Brain microvascular endothelial cell (primary cell): ENCODE measurements at regions not wholly inside any gene's neighbourhood (a gene's known extent, or its start where the extent isn't known, plus 50 kb on each side); places are given as distances from the start of the nearest gene placed in this dataset.

Experiments
- DNase-seq: peaks from one replicate; pipeline ENCODE4 v3.0.0-alpha.2; 2020
- H3K27ac ChIP-seq: fragments of 250-450 bp; sonication (Bioruptor Pico); 2 replicates; pipeline ENCODE4 v1.5.1; 2020; ENCODE audit warnings: mild to moderate bottlenecking, moderate library complexity
- H3K27me3 ChIP-seq: fragments of 250-450 bp; sonication (Bioruptor Pico); replicated peaks from 2 replicates; pipeline ENCODE4 v1.5.1; 2020; ENCODE audit warnings: mild to moderate bottlenecking
- H3K36me3 ChIP-seq: fragments of 250-450 bp; sonication (Bioruptor Pico); replicated peaks from 2 replicates; pipeline ENCODE4 v1.5.1; 2020; ENCODE audit warnings: mild to moderate bottlenecking
- H3K4me3 ChIP-seq: 2 replicates; pipeline ENCODE4 v1.5.1; 2011; ENCODE audit warnings: low read depth, mild to moderate bottlenecking, control low read depth, low read length, moderate library complexity
- in situ Hi-C: cut with HindIII; loops from 2 replicates; pipeline ENCODE4 v1.10.0; 2017; ENCODE audit warnings: low sequenced_read_pairs, low pct_ligation_motif_present
- TF ChIP-seq, protein P1 (sequence below): IDR thresholded peaks from 2 replicates; pipeline ENCODE4 v1.5.1; 2011; ENCODE audit warnings: low read depth, mild to moderate bottlenecking, moderate library complexity, low read length, control low read depth, inconsistent platforms; ENCODE audit errors: missing control alignments

DNA sequence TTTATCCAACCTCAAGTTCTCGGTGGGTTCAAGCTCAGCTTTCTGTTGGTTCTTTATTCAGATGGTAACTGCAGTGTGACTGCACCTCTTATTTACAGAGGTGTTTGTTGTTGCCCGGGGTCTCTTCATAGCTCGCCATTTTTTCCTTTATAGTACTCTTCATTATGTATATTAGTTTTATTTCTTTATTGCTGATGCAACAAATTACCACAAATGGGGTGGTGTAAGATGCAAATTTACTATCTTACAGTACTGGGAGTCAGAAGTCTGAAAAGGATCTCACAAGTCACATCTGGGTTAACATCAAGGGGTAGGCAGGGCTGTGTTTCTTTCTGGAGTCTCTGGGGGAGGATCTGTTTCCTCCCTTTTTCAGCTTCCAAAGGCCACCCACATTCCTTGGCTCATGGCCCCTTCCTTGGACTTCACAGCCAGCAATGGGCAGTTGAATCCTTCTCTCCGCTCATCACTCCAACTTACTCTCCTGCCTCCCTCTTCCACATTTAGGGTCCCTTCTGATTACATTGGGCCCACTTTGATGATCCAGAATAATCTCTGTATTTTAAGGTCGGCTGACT, 241.2 kb downstream of the HAPSTR1 start:
- TF ChIP-seq, protein P1, sequence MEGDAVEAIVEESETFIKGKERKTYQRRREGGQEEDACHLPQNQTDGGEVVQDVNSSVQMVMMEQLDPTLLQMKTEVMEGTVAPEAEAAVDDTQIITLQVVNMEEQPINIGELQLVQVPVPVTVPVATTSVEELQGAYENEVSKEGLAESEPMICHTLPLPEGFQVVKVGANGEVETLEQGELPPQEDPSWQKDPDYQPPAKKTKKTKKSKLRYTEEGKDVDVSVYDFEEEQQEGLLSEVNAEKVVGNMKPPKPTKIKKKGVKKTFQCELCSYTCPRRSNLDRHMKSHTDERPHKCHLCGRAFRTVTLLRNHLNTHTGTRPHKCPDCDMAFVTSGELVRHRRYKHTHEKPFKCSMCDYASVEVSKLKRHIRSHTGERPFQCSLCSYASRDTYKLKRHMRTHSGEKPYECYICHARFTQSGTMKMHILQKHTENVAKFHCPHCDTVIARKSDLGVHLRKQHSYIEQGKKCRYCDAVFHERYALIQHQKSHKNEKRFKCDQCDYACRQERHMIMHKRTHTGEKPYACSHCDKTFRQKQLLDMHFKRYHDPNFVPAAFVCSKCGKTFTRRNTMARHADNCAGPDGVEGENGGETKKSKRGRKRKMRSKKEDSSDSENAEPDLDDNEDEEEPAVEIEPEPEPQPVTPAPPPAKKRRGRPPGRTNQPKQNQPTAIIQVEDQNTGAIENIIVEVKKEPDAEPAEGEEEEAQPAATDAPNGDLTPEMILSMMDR = no peak
- in situ Hi-C loops = no loop called here
- no peak overlapping the region for H3K4me3 ChIP-seq
- no peaks in the 10 kb centered on the region for H3K36me3 ChIP-seq
- H3K27me3 ChIP-seq = no peaks in the 10 kb centered on the region
- DNase-seq = no peak
- no peak overlapping the region for H3K27ac ChIP-seq

- no peak overlapping the region for H3K27ac ChIP-seq
- no peak overlapping the region for H3K4me3 ChIP-seq
- no peaks in the 10 kb centered on the region for H3K36me3 ChIP-seq
- no peaks in the 10 kb centered on the region for H3K27me3 ChIP-seq
- DNase-seq = no peak
- TF ChIP-seq, protein P1 = no peak
- in situ Hi-C loops = no loop called here
Measured at GRCh38 chr16:9333469-9333868, 242.0 kb downstream of the HAPSTR1 start.

DNA sequence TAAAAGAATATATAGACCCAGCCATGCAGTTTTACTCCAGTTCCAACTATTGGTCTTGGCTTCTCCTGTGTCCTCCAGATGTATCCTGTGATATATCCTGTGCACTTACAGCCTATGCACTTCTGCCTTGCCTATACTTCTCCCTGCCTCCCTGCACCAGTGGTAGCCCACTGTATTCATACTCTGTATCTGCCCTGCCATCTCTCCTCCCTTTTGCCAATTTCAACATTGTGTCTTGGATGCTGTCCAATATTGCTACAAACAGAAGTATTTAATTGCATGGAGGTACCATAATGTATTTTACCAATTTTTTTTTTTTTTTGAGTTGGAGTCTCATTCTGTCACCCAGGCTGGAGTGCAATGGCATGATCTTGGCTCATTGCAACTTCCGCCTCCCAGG, 242.7 kb downstream of the HAPSTR1 start:
- H3K4me3 ChIP-seq = no peak overlapping the region
- no peaks in the 10 kb centered on the region for H3K36me3 ChIP-seq
- in situ Hi-C loops = no loop called here
- no peak for DNase-seq
- TF ChIP-seq, protein P1 = no peak
- no peaks in the 10 kb centered on the region for H3K27me3 ChIP-seq
- no peak overlapping the region for H3K27ac ChIP-seq

DNA sequence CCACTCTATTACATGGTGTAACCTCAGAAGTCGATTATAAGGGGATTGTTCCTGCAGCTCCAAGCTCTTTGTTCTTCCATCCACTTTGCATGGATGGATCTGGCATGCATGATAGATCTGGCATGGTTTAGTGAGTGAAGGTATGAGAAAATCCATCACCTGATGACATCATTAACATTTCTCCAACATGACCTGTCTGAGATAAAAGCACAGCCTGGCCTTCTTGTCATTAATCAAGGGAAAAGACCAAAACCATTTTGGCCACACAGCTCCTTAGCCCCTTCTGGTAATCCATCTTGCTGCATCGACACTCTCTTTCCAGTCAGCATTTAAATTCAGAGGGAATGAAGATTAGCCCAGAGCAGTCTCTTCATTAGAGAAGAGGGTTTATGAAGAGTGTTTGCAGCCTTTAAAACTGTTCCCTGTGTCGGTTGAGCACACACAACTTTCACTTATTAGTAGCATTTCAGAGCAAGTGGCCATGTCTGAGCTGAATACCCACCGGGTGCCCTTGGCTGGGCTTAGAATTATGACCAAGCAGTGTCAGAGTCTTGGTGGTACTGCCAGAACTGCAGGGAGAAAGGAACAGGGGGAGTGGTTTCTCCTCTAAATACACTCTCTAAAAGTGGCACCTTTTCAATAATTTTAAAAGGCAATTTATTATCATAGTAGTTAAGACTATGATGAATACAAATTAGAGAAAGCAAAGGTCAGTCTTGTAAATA, 246.0 kb downstream of the HAPSTR1 start:
- in situ Hi-C loops = no loop called here
- no peak overlapping the region for H3K27ac ChIP-seq
- H3K4me3 ChIP-seq = no peak overlapping the region
- TF ChIP-seq, protein P1 = no peak
- no peaks in the 10 kb centered on the region for H3K36me3 ChIP-seq
- DNase-seq = no peak
- H3K27me3 ChIP-seq = no peaks in the 10 kb centered on the region

GRCh38 chr16:9338068-9338467, 246.6 kb downstream of the HAPSTR1 start:
- in situ Hi-C loops = no loop called here
- H3K27me3 ChIP-seq = no peaks in the 10 kb centered on the region

More at GRCh38 chr16:9338068-9338467, 246.6 kb downstream of the HAPSTR1 start:
- no peak overlapping the region for H3K4me3 ChIP-seq
- no peak overlapping the region for H3K27ac ChIP-seq
- DNase-seq = no peak
- TF ChIP-seq, protein P1 = no peak
- no peaks in the 10 kb centered on the region for H3K36me3 ChIP-seq
